ENCODE measurements at regions not wholly inside any gene's neighbourhood (a gene's known extent, or its start where the extent isn't known, plus 50 kb on each side); places are given as distances from the start of the nearest gene placed in this dataset.

DNA sequence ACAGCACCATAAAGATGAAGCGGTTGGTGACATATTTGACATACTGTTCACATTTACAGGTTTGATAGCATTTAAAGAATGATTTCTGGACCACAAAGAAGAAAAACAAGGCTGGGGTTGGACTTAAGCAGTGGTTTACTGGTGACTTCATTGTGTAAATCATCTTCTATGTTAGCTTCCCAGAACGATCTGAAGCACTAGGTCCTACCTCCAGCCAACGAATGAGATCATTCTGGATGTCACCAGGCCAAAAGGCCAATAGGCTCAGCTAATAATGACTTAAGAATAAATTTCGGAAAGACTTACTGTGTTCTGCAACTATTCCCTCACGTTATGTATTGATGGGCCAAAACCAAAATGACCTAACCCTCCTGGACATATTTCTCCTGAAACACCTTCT, 675.3 kb upstream of the CCNG1 start (continued):
- TF ChIP-seq REST (IDR thresholded peaks at IDR 0.05; ENCODE audit: low read depth, low read length) (no peak), RCOR1 (IDR thresholded peaks at IDR 0.05; ENCODE audit: low read length) (no peak)

DNA sequence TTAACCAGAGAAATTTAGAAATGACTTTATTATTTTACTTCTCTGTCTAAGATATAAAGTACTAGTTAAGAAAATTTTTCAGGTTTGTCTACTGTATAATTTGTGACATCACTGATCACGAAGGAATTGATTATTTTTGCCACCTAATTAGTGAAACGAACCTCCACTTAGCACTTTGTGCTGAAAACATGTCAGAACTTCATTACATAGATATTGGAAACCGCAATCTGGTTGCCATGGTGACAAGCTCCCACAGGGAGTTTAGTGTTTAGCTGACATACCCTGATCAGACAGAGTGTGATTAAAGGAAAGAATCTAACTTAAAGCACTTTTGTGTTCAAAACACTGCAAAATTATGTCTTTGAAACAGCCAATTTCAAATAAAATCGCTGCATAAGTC, 668.4 kb upstream of the CCNG1 start:
- Histone ChIP-seq H2AFZ (ENCODE audit: low read depth) (no peak overlapping the region), H4K20me1 (ENCODE audit: insufficient read depth) (no peaks in the 10 kb centered on the region), H3K4me3 (ENCODE audit: low read depth in 2 of 2, low read length in 1 of 2) (no peak overlapping the region), H3K27ac (ENCODE audit: low read depth in 2 of 2, low read length in 1 of 2) (no peak overlapping the region), H3K4me2 (no peak overlapping the region), H3K36me3 (replicated peaks in 1 of 2; ENCODE audit: control insufficient read depth in 1 of 2, insufficient read depth in 2 of 2, low read length in 1 of 2) (no peaks in the 10 kb centered on the region), H3K9ac (no peak overlapping the region), H3K4me1 (ENCODE audit: control insufficient read depth in 1 of 2, insufficient read depth in 2 of 2, low read depth in 1 of 2, low read length in 1 of 2) (no peaks in the 10 kb centered on the region), H3K79me2 (ENCODE audit: insufficient read depth) (no peaks in the 10 kb centered on the region), H3K9me2 (no peaks in the 10 kb centered on the region), H3F3A (replicated peaks; ENCODE audit: insufficient read depth) (no peaks in the 10 kb centered on the region), H3K27me3 (ENCODE audit: insufficient read depth) (no peaks in the 10 kb centered on the region), H3K9me3 (no peaks in the 10 kb centered on the region)
- ChIA-PET CTCF (no interaction called here), POLR2A (no interaction called here)
- TF ChIP-seq RFX5 (IDR thresholded peaks at IDR 0.05; ENCODE audit: low read length) (no peak), REST (IDR thresholded peaks at IDR 0.05; ENCODE audit: low read depth, low read length) (no peak), EP300 (IDR thresholded peaks at IDR 0.05; ENCODE audit: borderline replicate concordance in 1 of 2, low read depth in 1 of 2, low read length in 1 of 2) (no peak), USF2 (IDR thresholded peaks at IDR 0.05; ENCODE audit: borderline replicate concordance, low read depth, low read length) (no peak), FOXJ3 (CRISPR knock-in tag; IDR thresholded peaks at IDR 0.05) (no peak), RXRA (IDR thresholded peaks at IDR 0.05; ENCODE audit: borderline replicate concordance, low read depth) (no peak), GABPA (IDR thresholded peaks at IDR 0.05; ENCODE audit: low read depth) (no peak), SMC3 (IDR thresholded peaks at IDR 0.05; ENCODE audit: low read depth, low read length) (no peak), MXI1 (IDR thresholded peaks at IDR 0.05; ENCODE audit: low read depth, low read length) (no peak), ELF1 (IDR thresholded peaks at IDR 0.05) (no peak), USF1 (IDR thresholded peaks at IDR 0.05; ENCODE audit: borderline replicate concordance, low read depth) (no peak), MEF2A (IDR thresholded peaks at IDR 0.05; ENCODE audit: borderline replicate concordance, low read depth) (no peak), RAD21 (IDR thresholded peaks at IDR 0.05; ENCODE audit: low read length) (no peak), YY1 (IDR thresholded peaks at IDR 0.05; ENCODE audit: low read depth) (no peak), FOSL2 (IDR thresholded peaks at IDR 0.05; ENCODE audit: borderline replicate concordance, low read depth) (no peak), SIN3A (IDR thresholded peaks at IDR 0.05; ENCODE audit: borderline replicate concordance, low read depth, low read length) (no peak), TCF12 (IDR thresholded peaks at IDR 0.05) (no peak), NRF1 (IDR thresholded peaks at IDR 0.05; ENCODE audit: low read depth, low read length) (no peak), GATA2 (CRISPR knock-in tag; IDR thresholded peaks at IDR 0.05) (no peak)
- DNase-seq, result no peak
- 3% methylated on average over 4 of the region's 4 CpGs for WGBS (ENCODE audit: low lambda C conversion rate)

All from SK-N-SH (cell line).